Subcutaneous abdominal adipose tissue (tissue), 5 donors: ENCODE measurements at regions not wholly inside any gene's neighbourhood (a gene's known extent, or its start where the extent isn't known, plus 50 kb on each side); places are given as distances from the start of the nearest gene placed in this dataset.
"Not testable (repeated sequence)": the region's sequence is repeated elsewhere in the genome, so short reads cannot be mapped to it uniquely, and the experiment has no call there.

ENCODE experiments used
- H3K27ac ChIP-seq: one replicate; pipeline ENCODE4 v1.7.0; 2013; ENCODE audit warnings: low read depth, mild to moderate bottlenecking, inconsistent platforms, low read length, moderate library complexity
- H3K27me3 ChIP-seq, 5 donors: one replicate each; pipeline ENCODE4 v1.7.0; 2013; ENCODE audit warnings: low read length in 5 of 5, inconsistent platforms in 1 of 5; ENCODE audit not compliant: control insufficient read depth in 5 of 5, insufficient read depth in 4 of 5
- H3K36me3 ChIP-seq, 5 donors: one replicate each; pipeline ENCODE4 v1.7.0; 2013; ENCODE audit warnings: low read length in 5 of 5; ENCODE audit not compliant: control insufficient read depth in 5 of 5, insufficient read depth in 5 of 5
- H3K4me1 ChIP-seq, 5 donors: one replicate each; pipeline ENCODE4 v1.7.0; 2013; ENCODE audit warnings: low read length in 5 of 5, mild to moderate bottlenecking in 3 of 5, moderate library complexity in 1 of 5; ENCODE audit not compliant: control insufficient read depth in 5 of 5, insufficient read depth in 5 of 5
- H3K4me3 ChIP-seq, 5 donors: one replicate each; pipeline ENCODE4 v1.7.0; 2013; ENCODE audit warnings: low read length in 5 of 5, low read depth in 1 of 5
- H3K9ac ChIP-seq, 5 donors: one replicate each; pipeline ENCODE4 v1.7.0; 2013; ENCODE audit warnings: low read length in 5 of 5, mild to moderate bottlenecking in 4 of 5, moderate library complexity in 3 of 5
- H3K9me3 ChIP-seq, 5 donors: one replicate each; pipeline ENCODE4 v1.7.0; 2013; ENCODE audit warnings: low read length in 5 of 5; ENCODE audit not compliant: control insufficient read depth in 5 of 5
- donor health status: healthy.
- donor health status: healthy.
- donor health status: healthy.
- donor health status: healthy.
- donor health status: healthy.

DNA sequence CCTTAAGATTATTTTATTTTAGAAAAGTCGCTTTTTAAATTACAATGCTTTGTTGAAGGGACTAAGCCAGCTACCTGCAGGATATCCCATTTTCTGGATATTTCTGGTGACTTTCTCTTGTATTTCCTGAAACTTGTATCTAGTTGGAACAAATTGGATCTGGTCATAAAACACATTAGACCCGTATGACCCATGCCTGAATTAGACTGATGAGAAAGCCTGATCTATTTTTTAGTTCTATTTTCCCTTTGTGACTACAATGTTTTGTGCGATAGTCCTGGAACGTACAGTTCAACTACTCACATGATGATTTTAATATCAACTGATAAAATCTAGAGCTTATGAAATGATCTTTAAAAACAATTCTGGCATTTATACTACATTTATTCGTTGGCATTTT lies 151.8 kb downstream of the RHOU start:
- Histone ChIP-seq H3K9me3 (peaks cover 0 to 5% (median 3%) of the 10 kb centered on the region in 5 donors), H3K27me3 (no peaks in the 10 kb centered on the region), H3K36me3 (no peaks in the 10 kb centered on the region), H3K9ac (no peak overlapping the region), H3K27ac (no peak overlapping the region), H3K4me1 (no peaks in the 10 kb centered on the region), H3K4me3 (no peak overlapping the region)

DNA sequence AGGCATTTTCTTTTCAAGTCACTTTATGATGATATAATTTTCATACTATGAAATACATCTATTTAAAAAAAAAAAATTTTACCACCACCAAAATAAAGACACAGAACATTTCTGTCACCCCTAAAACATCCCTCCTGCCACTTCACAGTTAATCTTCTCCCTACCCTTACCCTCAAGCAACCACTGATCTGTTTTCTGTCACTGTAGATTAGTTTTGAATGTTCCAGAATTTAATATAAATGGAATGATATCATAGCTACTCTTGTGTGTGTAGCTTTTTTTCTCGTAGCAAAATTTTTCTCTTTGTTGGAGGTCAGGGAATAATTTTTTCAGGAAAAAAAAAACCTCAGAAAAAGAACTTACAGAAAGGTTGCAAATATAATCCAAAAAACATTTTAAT lies 152.7 kb downstream of the RHOU start:
- H3K9me3 ChIP-seq = peaks cover 0 to 5% (median 3%) of the 10 kb centered on the region in 5 donors
- H3K36me3 ChIP-seq = no peaks in the 10 kb centered on the region
- H3K27ac ChIP-seq = no peak overlapping the region
- no peaks in the 10 kb centered on the region for H3K4me1 ChIP-seq
- no peaks in the 10 kb centered on the region for H3K27me3 ChIP-seq
- H3K9ac ChIP-seq = no peak overlapping the region
- no peak overlapping the region for H3K4me3 ChIP-seq

DNA sequence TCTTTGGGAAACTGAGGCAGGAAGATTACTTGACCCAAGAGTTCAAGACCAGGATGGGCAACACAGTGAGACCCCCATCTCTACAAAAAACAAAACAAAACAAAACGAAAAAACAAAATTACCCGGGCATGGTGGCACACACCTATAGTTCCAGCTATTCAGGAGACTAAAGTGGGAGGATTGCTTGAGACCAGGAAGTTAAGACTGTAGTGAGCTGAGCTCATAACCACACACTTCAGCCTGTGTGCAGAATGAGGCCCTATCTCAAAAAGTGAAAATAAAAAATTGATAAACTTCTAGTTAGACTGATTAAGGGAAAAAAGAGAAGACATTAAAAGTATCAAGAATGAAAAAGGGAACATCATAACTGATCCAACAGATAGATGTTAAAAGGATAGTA lies 154.0 kb downstream of the RHOU start:
- no peaks in the 10 kb centered on the region for H3K27me3 ChIP-seq
- no peaks in the 10 kb centered on the region for H3K4me1 ChIP-seq
- no peak overlapping the region for H3K27ac ChIP-seq
- H3K4me3 ChIP-seq = no peak overlapping the region
- no peak overlapping the region for H3K9ac ChIP-seq
- H3K9me3 ChIP-seq = peaks cover 0 to 2% (median 0%) of the 10 kb centered on the region in 5 donors
- H3K36me3 ChIP-seq = no peaks in the 10 kb centered on the region

DNA sequence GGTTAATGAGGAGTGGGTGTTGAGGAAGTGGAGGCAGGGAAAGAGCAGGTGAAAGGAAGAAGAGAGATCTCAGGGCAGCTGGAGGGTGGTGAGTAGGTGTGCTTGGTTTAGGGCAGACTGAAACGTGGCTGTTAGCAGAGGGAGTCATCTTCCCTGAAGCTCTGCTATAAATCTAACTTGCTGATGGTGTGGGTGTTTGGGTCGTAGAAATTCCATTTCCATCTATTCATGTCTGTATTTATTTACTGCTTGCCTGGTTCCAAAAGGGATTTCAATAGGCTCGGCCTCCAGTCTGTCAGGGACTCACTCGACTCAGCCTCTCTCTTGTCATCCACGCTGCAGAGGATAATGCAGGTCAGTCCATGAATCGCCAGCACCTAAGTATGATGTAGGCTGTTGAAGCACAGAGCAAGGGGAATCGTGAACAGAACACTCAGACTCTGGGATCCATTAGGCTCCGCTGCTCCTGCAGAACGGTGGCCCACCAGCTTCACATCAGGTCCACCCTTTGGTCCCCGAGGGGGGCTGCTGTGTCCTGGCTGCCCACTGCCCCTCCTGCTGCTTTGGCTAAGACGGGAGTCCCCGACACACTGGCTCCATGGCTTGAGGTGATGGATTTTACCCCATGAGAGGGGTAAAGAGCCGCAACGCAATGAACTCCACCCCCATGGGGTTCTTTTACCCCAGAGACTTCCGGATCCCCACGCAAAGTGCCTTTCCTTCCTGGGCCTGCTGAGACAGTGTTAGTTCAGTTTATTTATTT lies 156.2 kb downstream of the RHOU start:
- Histone ChIP-seq H3K27me3 (peaks cover 0 to 3% (median 0%) of the 10 kb centered on the region in 5 donors), H3K36me3 (no peaks in the 10 kb centered on the region), H3K9me3 (no peaks in the 10 kb centered on the region), H3K27ac (no peak overlapping the region), H3K4me3 (no peak overlapping the region), H3K4me1 (no peaks in the 10 kb centered on the region), H3K9ac (no peak overlapping the region)

DNA sequence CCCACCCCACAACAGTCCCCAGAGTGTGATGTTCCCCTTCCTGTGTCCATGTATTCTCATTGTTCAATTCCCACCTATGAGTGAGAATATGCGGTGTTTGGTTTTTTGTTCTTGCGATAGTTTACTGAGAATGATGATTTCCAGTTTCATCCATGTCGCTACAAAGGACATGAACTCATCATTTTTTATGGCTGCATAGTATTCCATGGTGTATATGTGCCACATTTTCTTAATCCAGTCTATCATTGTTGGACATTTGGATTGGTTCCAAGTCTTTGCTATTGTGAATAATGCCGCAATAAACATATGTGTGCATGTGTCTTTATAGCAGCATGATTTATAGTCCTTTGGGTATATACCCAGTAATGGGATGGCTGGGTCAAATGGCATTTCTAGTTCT lies 156.9 kb downstream of the RHOU start:
- H3K4me1 ChIP-seq, H3K9me3 ChIP-seq, H3K9ac ChIP-seq, H3K4me3 ChIP-seq, H3K27me3 ChIP-seq, H3K27ac ChIP-seq, H3K36me3 ChIP-seq: not testable (repeated sequence)

DNA sequence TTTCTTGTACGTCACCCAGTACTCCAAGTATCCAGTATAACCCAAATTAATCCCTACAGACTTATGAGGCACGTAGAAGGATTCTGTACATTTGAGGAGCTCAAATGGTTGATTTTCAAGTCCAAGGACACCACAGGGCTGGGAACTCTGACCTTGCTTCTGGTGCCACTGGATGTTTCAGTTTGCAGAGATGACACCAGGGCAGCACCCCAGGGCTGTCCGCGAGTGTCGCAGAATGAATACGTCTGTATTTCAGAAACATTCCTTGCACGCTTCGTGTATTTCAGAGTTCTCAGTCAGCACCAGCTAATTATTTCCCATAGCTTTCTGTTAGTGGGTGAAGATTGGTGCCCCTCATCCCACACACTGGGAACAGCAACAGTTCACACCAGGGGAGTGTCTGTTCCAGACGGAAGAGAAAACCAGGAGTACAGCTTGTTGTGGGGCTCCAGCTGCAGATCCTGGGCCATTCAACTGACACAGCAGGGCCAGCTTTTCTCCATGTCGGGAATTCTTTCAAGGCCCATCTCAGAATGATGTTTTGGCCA lies 159.2 kb downstream of the RHOU start:
- Histone ChIP-seq H3K27me3 (peaks cover 0 to 4% (median 3%) of the 10 kb centered on the region in 5 donors), H3K9me3 (no peaks in the 10 kb centered on the region), H3K4me3 (no peak overlapping the region), H3K9ac (no peak overlapping the region), H3K4me1 (peaks cover 0 to 3% (median 0%) of the 10 kb centered on the region in 5 donors), H3K27ac (no peak overlapping the region), H3K36me3 (no peaks in the 10 kb centered on the region)

DNA sequence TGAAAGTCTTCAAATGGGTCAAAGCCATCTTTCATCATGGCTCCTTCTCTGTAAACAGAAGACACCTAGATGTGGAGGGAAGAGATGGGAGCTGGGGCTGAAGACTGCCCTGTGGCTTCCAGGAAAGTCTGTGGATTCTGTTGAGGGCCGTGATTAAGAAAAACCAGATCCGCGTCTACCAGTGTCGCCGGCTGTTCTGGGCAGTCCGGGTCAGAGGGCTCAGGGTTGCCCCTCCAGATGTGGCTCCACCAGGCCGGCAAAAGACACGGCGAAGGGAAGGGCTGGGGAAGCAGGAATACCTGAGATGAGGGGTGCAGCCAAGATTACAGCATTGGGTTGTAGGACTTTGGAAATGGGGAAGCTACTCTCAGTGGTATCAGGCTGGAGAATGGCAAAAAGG lies 162.6 kb downstream of the RHOU start:
- Histone ChIP-seq H3K27me3 (peaks cover 0 to 16% (median 4%) of the 10 kb centered on the region in 5 donors), H3K4me3 (no peak overlapping the region), H3K9me3 (no peaks in the 10 kb centered on the region), H3K36me3 (no peaks in the 10 kb centered on the region), H3K27ac (no peak overlapping the region), H3K9ac (no peak overlapping the region), H3K4me1 (peaks cover 5 to 21% (median 8%) of the 10 kb centered on the region in 5 donors)

DNA sequence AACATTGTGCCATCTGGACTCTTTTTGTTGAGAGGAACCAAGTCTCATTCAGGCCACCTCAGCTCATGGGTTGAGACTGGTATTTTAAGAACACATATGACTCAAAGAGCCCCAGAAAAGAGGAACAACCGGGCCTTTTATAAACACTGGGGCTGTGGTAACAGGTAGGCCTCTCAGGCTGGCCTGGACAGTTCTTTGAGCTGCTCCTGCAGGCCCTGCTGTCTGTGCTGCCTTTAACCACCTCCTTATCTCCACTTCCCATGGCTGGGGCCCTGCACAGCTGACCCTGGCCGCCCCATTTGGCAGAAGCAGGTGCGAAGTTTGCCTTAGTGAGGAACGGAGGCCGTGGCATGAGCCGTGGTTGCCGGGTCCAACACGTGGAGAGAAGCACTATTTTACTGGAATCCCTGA lies 163.3 kb downstream of the RHOU start:
- Histone ChIP-seq H3K27ac (no peak overlapping the region), H3K9me3 (no peaks in the 10 kb centered on the region), H3K36me3 (no peaks in the 10 kb centered on the region), H3K4me1 (peaks cover 9 to 28% (median 14%) of the 10 kb centered on the region in 5 donors), H3K27me3 (peaks cover 0 to 16% (median 4%) of the 10 kb centered on the region in 5 donors), H3K4me3 (no peak overlapping the region), H3K9ac (no peak overlapping the region)

DNA sequence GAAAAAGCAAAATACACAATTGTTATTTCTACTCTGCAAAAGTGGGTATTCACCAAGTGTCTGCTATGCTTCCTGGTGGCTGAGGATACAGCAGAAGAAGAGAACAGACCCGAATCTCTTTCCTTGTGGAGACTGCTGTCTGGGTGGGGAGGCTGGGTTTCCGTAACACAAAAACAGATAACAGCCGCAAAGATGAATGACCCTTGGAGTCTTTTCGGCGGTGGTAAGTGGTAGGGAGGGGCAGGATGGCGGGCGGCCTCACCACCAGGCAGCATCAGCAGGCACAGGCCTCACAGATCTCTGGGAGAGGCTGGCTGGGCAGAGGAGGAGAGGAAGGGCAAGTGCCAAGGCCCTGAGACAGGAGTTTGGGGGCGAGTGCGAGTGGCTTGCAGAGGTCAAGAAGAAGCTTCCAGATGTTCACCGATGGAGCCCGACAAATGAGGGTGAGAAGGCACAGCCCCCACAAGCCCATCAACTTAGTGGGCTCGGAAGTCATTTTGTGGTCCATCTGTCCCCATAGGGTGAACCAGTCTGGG lies 164.2 kb downstream of the RHOU start:
- Histone ChIP-seq H3K4me3 (no peak overlapping the region), H3K36me3 (no peaks in the 10 kb centered on the region), H3K9me3 (no peaks in the 10 kb centered on the region), H3K4me1 (peaks cover 12 to 32% (median 20%) of the 10 kb centered on the region in 5 donors), H3K9ac (no peak overlapping the region), H3K27me3 (peaks cover 0 to 15% (median 4%) of the 10 kb centered on the region in 5 donors), H3K27ac (no peak overlapping the region)

DNA sequence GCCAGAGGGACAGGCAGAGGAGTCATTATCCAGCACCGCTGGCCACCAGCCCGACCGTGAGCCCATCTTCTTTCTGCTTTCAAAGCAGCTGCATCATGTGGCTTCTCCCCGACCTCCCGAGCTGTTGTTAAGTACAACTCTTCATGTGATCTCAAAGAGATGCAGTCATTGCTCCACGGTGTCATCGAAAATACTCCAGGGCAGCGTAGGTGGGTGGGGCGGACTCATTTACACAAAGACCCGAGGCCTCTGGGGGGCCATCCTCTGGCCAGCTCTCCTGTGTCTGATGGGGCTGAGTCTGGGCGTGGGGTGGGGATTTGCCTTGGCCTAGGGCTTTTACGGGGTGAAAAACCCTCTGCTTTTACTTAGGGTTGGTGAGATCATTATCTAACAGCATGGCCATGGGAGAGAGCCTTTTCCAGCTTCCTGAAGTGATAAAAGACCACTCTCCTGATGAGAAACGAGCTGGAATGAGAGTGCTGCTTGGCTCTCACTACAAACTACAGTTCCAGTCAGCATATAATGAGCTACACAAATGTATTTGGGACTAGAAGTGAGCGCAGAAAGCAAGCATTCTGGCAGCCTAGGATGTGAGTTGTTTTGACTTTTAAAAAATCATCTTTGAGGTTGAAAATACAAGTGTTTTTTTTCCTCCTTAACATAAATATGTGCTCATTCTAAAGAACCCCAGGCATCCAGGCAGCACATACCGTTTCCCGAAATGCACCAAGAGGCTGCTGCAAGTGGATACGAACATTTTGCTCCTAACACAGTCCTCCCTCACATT lies 165.0 kb downstream of the RHOU start:
- Histone ChIP-seq H3K36me3 (no peaks in the 10 kb centered on the region), H3K27me3 (peaks cover 0 to 13% (median 4%) of the 10 kb centered on the region in 5 donors), H3K9me3 (no peaks in the 10 kb centered on the region), H3K27ac (no peak overlapping the region), H3K4me3 (no peak overlapping the region), H3K4me1 (peaks cover 12 to 32% (median 20%) of the 10 kb centered on the region in 5 donors), H3K9ac (no peak overlapping the region)
